GM21717 (cell line): ENCODE measurements at regions not wholly inside any gene's neighbourhood (a gene's known extent, or its start where the extent isn't known, plus 50 kb on each side); places are given as distances from the start of the nearest gene placed in this dataset.
"Not testable (repeated sequence)": the region's sequence is repeated elsewhere in the genome, so short reads cannot be mapped to it uniquely, and the experiment has no call there.

Experiments
- ATAC-seq: cut with Tn5 transposase; IDR thresholded peaks from one replicate; pipeline ENCODE4 v1.9.1; 2021; ENCODE audit warnings: mild to moderate bottlenecking, moderate library complexity; ENCODE audit not compliant: unreplicated experiment

- ATAC-seq, result no peak
Measured at GRCh38 chr12:31822761-31823160, 93.9 kb upstream of the AMN1 start.

GRCh38 chr12:31821484-31821883 lies 92.7 kb upstream of the AMN1 start:
- no peak for ATAC-seq

GRCh38 chr12:31820832-31821231 lies 92.0 kb upstream of the AMN1 start:
- ATAC-seq, result no peak

- no peak for ATAC-seq
Measured at GRCh38 chr12:31819427-31819826, 90.6 kb upstream of the AMN1 start.

- ATAC-seq, result no peak
Measured at GRCh38 chr12:31818623-31819268, 89.9 kb upstream of the AMN1 start.

GRCh38 chr12:31817120-31817519 lies 88.3 kb upstream of the AMN1 start:
- ATAC-seq, result no peak

GRCh38 chr12:31815096-31815495 lies 86.3 kb upstream of the AMN1 start:
- no peak for ATAC-seq

GRCh38 chr12:31813305-31813704 lies 84.5 kb upstream of the AMN1 start:
- ATAC-seq, result no peak

- ATAC-seq, result no peak
Measured at GRCh38 chr12:31807773-31808097, 78.9 kb upstream of the AMN1 start.

- not testable (repeated sequence) for ATAC-seq
Measured at GRCh38 chr12:31807081-31807772, 78.4 kb upstream of the AMN1 start.

GRCh38 chr12:31805681-31806080 lies 76.9 kb upstream of the AMN1 start:
- ATAC-seq, result not testable (repeated sequence)

- ATAC-seq, result not testable (repeated sequence)
Measured at GRCh38 chr12:31804707-31805106, 75.9 kb upstream of the AMN1 start.

GRCh38 chr12:31804185-31804504 lies 75.3 kb upstream of the AMN1 start:
- no peak for ATAC-seq

- no peak for ATAC-seq
Measured at GRCh38 chr12:31803306-31804184, 74.7 kb upstream of the AMN1 start.

- ATAC-seq, result no peak
Measured at GRCh38 chr12:31801872-31802271, 73.1 kb upstream of the AMN1 start.

GRCh38 chr12:31797230-31797872 lies 68.5 kb upstream of the AMN1 start:
- no peak for ATAC-seq

GRCh38 chr12:31796270-31796951 lies 67.6 kb upstream of the AMN1 start:
- no peak for ATAC-seq

GRCh38 chr12:31794745-31795144 lies 65.9 kb upstream of the AMN1 start:
- no peak for ATAC-seq

GRCh38 chr12:31791265-31791664 lies 62.4 kb upstream of the AMN1 start:
- ATAC-seq, result not testable (repeated sequence)

GRCh38 chr12:31790759-31791158 lies 61.9 kb upstream of the AMN1 start:
- ATAC-seq, result no peak

- no peak for ATAC-seq
Measured at GRCh38 chr12:31785318-31785717, 56.5 kb upstream of the AMN1 start.
